ENCODE measurements at regions not wholly inside any gene's neighbourhood (a gene's known extent, or its start where the extent isn't known, plus 50 kb on each side); places are given as distances from the start of the nearest gene placed in this dataset.

GRCh38 chr16:65295527-65295926, 173.7 kb upstream of the CDH11 start:
- TF ChIP-seq REST (IDR thresholded peaks at IDR 0.05; ENCODE audit: insufficient replicate concordance, low read depth) (no peak), CTCF (IDR thresholded peaks at IDR 0.05; ENCODE audit: insufficient read depth, low read length) (no peak), POLR2AphosphoS5 (IDR thresholded peaks at IDR 0.05; ENCODE audit: low read depth) (no peak), SPI1 (IDR thresholded peaks at IDR 0.05; ENCODE audit: borderline replicate concordance, low read depth) (no peak)
